ENCODE measurements at regions not wholly inside any gene's neighbourhood (a gene's known extent, or its start where the extent isn't known, plus 50 kb on each side); places are given as distances from the start of the nearest gene placed in this dataset.

GRCh38 chr4:175252642-175253041 is 334.5 kb downstream of the ADAM29 start:
- no peak overlapping the region for H3K4me3 ChIP-seq
- TF ChIP-seq SMC3 (IDR thresholded peaks at IDR 0.05) (no peak), ZC3H11A (IDR thresholded peaks at IDR 0.05) (no peak)
- CTCF ChIA-PET, result interaction anchor here (0.6 to 1.0 kb wide), 2 partner anchors 387 to 520 kb away, joined by 3 to 5 read pairs; no protein-coding TSS in a partner anchor
- DNase-seq (ENCODE audit: low read depth in 1 of 2, low spot score in 1 of 2) (no peak), FAIRE-seq (no peak), ATAC-seq (no peak)
- no peak overlapping the region for H3K4me2 ChIP-seq
- no peaks in the 10 kb centered on the region for H3K9me3 ChIP-seq
- no peak overlapping the region for H3K27ac ChIP-seq
- 76% methylated on average over 4 of the region's 5 CpGs for WGBS (ENCODE audit: missing lambda C conversion rate)
- no peaks in the 10 kb centered on the region for H3K4me1 ChIP-seq
- POLR2A ChIA-PET, result no interaction called here

DNA sequence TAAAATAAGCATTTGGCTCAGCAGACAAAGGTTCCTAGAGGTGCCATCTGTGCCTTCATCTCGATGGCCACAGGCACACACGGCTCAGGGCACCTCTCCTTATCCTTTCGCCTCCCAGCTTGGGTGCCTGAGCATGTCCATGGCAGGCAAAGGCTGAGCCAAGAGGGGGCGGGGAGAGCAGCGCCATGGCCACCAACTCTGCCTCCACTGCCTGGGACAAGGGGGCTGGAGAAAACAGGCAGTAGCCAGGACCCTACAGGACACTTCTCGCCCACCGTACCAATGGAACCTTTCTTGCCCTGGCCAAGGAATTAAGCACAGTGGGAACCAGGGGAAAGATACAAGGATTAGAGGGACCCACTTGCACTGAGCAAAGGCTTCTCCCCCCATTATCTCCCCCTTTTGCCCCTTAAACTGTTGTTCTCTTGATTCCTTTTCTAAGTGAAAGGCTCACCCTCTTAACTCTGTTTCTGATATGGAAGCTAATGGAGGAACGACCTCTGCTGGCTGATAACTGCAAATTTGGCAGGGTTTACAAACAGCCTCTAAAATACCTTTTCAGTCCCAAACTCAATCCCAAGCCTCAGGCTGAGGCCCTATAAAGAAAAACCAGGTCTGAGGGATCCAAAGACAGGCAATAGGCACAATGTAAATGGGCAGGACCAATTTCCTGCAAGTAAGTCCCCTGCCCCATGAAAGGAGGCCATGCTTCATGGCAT is 335.2 kb downstream of the ADAM29 start:
- CTCF ChIA-PET, result interaction anchor here (0.6 to 1.0 kb wide), 2 partner anchors 167 to 387 kb away, joined by 3 to 4 read pairs; no protein-coding TSS in a partner anchor
- Histone ChIP-seq H3K27ac (no peak overlapping the region), H3K9me3 (no peaks in the 10 kb centered on the region), H3K4me2 (no peak overlapping the region), H3K4me3 (no peak overlapping the region), H3K4me1 (no peaks in the 10 kb centered on the region)
- FAIRE-seq (no peak), DNase-seq (ENCODE audit: low read depth in 1 of 2, low spot score in 1 of 2) (peak in 1 of 2 experiments; percentile 11), ATAC-seq (peak in 1 of 2 experiments; percentile 31; a peak in 1 of 6 replicates)
- TF ChIP-seq SMC3 (IDR thresholded peaks at IDR 0.05), result peak; percentile 13; the same call in 1 of the 3 replicates
- TF ChIP-seq EP300 (IDR thresholded peaks at IDR 0.05), result no peak
- no peak for TF ChIP-seq ATOH8 (CRISPR knock-in tag; IDR thresholded peaks at IDR 0.05; ENCODE audit: low read depth)
- TF ChIP-seq RAD21 (conservative IDR thresholded peaks at IDR 0.05 in 1 of 2, IDR thresholded peaks at IDR 0.05 in 1 of 2), result peak; percentile 25 to 34; a peak in 2 of 5 replicates
- POLR2A ChIA-PET, result no interaction called here
- WGBS (ENCODE audit: missing lambda C conversion rate), result 72% methylated on average over 8 of the region's 8 CpGs

- Histone ChIP-seq H3K4me2 (no peak overlapping the region), H3K9me3 (no peaks in the 10 kb centered on the region), H3K4me1 (no peaks in the 10 kb centered on the region), H3K4me3 (no peak overlapping the region), H3K27ac (no peak overlapping the region)
- ATAC-seq (no peak), DNase-seq (ENCODE audit: low read depth in 1 of 2, low spot score in 1 of 2) (no peak), FAIRE-seq (no peak)
- TF ChIP-seq ZSCAN20 (CRISPR knock-in tag; IDR thresholded peaks at IDR 0.05) (no peak), KDM1A (IDR thresholded peaks at IDR 0.05; ENCODE audit: low read depth) (no peak), JUN (IDR thresholded peaks at IDR 0.05) (no peak), HDAC2 (IDR thresholded peaks at IDR 0.05) (no peak), JUNB (IDR thresholded peaks at IDR 0.05) (no peak), ZNF302 (CRISPR knock-in tag; IDR thresholded peaks at IDR 0.05) (no peak), EHF (CRISPR knock-in tag; IDR thresholded peaks at IDR 0.05) (no peak), RARB (CRISPR knock-in tag; IDR thresholded peaks at IDR 0.05) (no peak), SMC3 (IDR thresholded peaks at IDR 0.05) (no peak), NPAS2 (CRISPR knock-in tag; IDR thresholded peaks at IDR 0.05; ENCODE audit: borderline replicate concordance) (no peak), MYC (IDR thresholded peaks at IDR 0.05; ENCODE audit: borderline replicate concordance, low read length) (no peak), PBX3 (IDR thresholded peaks at IDR 0.05) (no peak), TP53 (CRISPR knock-in tag; IDR thresholded peaks at IDR 0.05) (no peak), CHD4 (IDR thresholded peaks at IDR 0.05; ENCODE audit: borderline replicate concordance) (no peak)
- TF ChIP-seq, protein P1, sequence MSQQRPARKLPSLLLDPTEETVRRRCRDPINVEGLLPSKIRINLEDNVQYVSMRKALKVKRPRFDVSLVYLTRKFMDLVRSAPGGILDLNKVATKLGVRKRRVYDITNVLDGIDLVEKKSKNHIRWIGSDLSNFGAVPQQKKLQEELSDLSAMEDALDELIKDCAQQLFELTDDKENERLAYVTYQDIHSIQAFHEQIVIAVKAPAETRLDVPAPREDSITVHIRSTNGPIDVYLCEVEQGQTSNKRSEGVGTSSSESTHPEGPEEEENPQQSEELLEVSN (IDR thresholded peaks at IDR 0.05; ENCODE audit: borderline replicate concordance, low read depth), result no peak
- TF ChIP-seq, protein P2, sequence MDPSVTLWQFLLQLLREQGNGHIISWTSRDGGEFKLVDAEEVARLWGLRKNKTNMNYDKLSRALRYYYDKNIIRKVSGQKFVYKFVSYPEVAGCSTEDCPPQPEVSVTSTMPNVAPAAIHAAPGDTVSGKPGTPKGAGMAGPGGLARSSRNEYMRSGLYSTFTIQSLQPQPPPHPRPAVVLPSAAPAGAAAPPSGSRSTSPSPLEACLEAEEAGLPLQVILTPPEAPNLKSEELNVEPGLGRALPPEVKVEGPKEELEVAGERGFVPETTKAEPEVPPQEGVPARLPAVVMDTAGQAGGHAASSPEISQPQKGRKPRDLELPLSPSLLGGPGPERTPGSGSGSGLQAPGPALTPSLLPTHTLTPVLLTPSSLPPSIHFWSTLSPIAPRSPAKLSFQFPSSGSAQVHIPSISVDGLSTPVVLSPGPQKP (IDR thresholded peaks at IDR 0.05; ENCODE audit: low read depth, low read length), result no peak
- ChIA-PET POLR2A (no interaction called here), CTCF (no interaction called here)
- WGBS (ENCODE audit: missing lambda C conversion rate), result 95% methylated on average over 1 of the region's 1 CpG
Observed at GRCh38 chr4:175263537-175263936, 345.4 kb downstream of the ADAM29 start.
